K562 (cell line): ENCODE measurements at regions not wholly inside any gene's neighbourhood (a gene's known extent, or its start where the extent isn't known, plus 50 kb on each side); places are given as distances from the start of the nearest gene placed in this dataset.

Source experiments
- ATAC-seq: fragments of 200-7000 bp; cut with Tn5 transposase; 3 replicates; pipeline ENCODE4 v1.9.1; 2020; ENCODE audit warnings: moderate library complexity
- BruUV-seq: library from RNA; stranded (reverse); fragments of 400-500 nt; replicated peaks from 2 replicates; lab custom pipeline; 2021; lab: Mats Ljungman, UMichigan
- CTCF ChIA-PET: fragments of 300-600 bp; formaldehyde crosslinking; extraction: SDS; loops from one replicate; lab custom pipeline; 2021; ENCODE audit warnings: low intra/inter-chr PET ratio; lab: Yijun Ruan, JAX
- POLR2A ChIA-PET: fragments of 300-600, 350-650 bp; sonication (Branson Sonifier 250); formaldehyde crosslinking; extraction: SDS; loops from one replicate; lab custom pipeline; 2021; ENCODE audit warnings: antibody characterized with exemption, inconsistent platforms; lab: Yijun Ruan, JAX
- DNase-seq, 4 experiments: peaks; one replicate each; pipeline versions ENCODE4 v3.0.0 to v3.0.0-alpha.2; 2011 to 2018; ENCODE audit warnings: low spot score in 3 of 4, mixed read lengths in 3 of 4; ENCODE audit errors: extremely low read depth in 1 of 4
- FAIRE-seq: peaks from 2 replicates; lab custom pipeline; 2011; peaks lifted over from hg19 to GRCh38; lab: Jason Lieb, UNC
- H2AFZ ChIP-seq: 2 replicates; pipeline ENCODE4 v1.6.0; 2011; ENCODE audit warnings: low read depth, low read length, control low read depth, inconsistent platforms
- H3K27ac ChIP-seq: fragments of 200-600 bp; 3 replicates; pipeline ENCODE4 v1.8.0; 2011; ENCODE audit warnings: low read depth, mild to moderate bottlenecking, control low read depth, inconsistent platforms, low read length, moderate library complexity, mixed read lengths; ENCODE audit errors: extremely low read depth
- H3K27me3 ChIP-seq, 2 experiments: fragments of 300-600 bp in 1 of 2; 2 replicates in 1 of 2; 3 replicates in 1 of 2; pipeline versions ENCODE4 v1.6.0 to v1.8.0; 2011; ENCODE audit warnings: inconsistent platforms in 2 of 2, low read length in 2 of 2, mild to moderate bottlenecking in 1 of 2, mixed read lengths in 1 of 2, moderate library complexity in 1 of 2; ENCODE audit not compliant: control insufficient read depth in 2 of 2, insufficient read depth in 2 of 2
- H3K36me3 ChIP-seq: fragments of 300-600 bp; 3 replicates; pipeline ENCODE4 v1.8.0; 2011; ENCODE audit warnings: mild to moderate bottlenecking, low read length, inconsistent platforms; ENCODE audit not compliant: control insufficient read depth, insufficient read depth
- H3K4me1 ChIP-seq, 2 experiments: fragments of 200-600 bp in 1 of 2; replicated peaks in 1 of 2; 2 replicates in 1 of 2; 3 replicates in 1 of 2; pipeline versions ENCODE4 v1.5.1 to v1.8.0; 2011; ENCODE audit warnings: inconsistent platforms in 2 of 2, low read length in 2 of 2, mild to moderate bottlenecking in 1 of 2, mixed read lengths in 1 of 2, moderate library complexity in 1 of 2; ENCODE audit not compliant: control insufficient read depth in 2 of 2, insufficient read depth in 2 of 2
- H3K4me2 ChIP-seq: 2 replicates; pipeline ENCODE4 v1.6.1; 2011; ENCODE audit warnings: low read length, control low read depth, inconsistent platforms, mixed read lengths; ENCODE audit not compliant: insufficient read depth
- H3K4me3 ChIP-seq: fragments of 200-600 bp; sonication (generic), shearing (Covaris generic); 2 replicates; pipeline ENCODE4 v1.5.1; 2016; ENCODE audit warnings: control low read depth, inconsistent platforms
- H3K79me2 ChIP-seq: fragments of 200-600 bp; 3 replicates; pipeline ENCODE4 v1.8.0; 2011; ENCODE audit warnings: low read length, inconsistent platforms; ENCODE audit not compliant: control insufficient read depth, insufficient read depth
- H3K9ac ChIP-seq, 2 experiments: 2 replicates each; pipeline versions ENCODE4 v1.6.0 to v1.6.1; 2011; ENCODE audit warnings: low read depth in 2 of 2, low read length in 2 of 2, control low read depth in 1 of 2, inconsistent platforms in 1 of 2, mild to moderate bottlenecking in 1 of 2, mixed read lengths in 1 of 2; ENCODE audit not compliant: insufficient read depth in 1 of 2
- H3K9me1 ChIP-seq: one replicate; pipeline ENCODE4 v1.6.0; 2011; ENCODE audit warnings: inconsistent platforms, mild to moderate bottlenecking, low read length, moderate library complexity; ENCODE audit not compliant: control insufficient read depth, insufficient read depth
- H3K9me3 ChIP-seq: replicated peaks from 2 replicates; pipeline ENCODE4 v1.5.1; 2011; ENCODE audit warnings: low read depth, low read length, inconsistent platforms; ENCODE audit not compliant: control insufficient read depth, insufficient read depth
- H4K20me1 ChIP-seq: replicated peaks from 2 replicates; pipeline ENCODE4 v1.6.1; 2011; ENCODE audit warnings: low read length, inconsistent platforms, mixed read lengths; ENCODE audit not compliant: control insufficient read depth, insufficient read depth
- ATF7 ChIP-seq: fragments of 450-650 bp; IDR thresholded peaks from 2 replicates; pipeline ENCODE4 v1.7.1; 2014; ENCODE audit warnings: mild to moderate bottlenecking, moderate library complexity
- C11orf30 ChIP-seq: fragments of 450-650 bp; IDR thresholded peaks from 2 replicates; pipeline ENCODE4 v1.6.1; 2016; ENCODE audit warnings: low read depth, mild to moderate bottlenecking
- CEBPG ChIP-seq, 3 experiments: fragments of 200-800 bp in 1 of 3; sonication (Bioruptor generic) in 1 of 3; sonication (generic) in 1 of 3; formaldehyde crosslinking in 1 of 3; IDR thresholded peaks in 2 of 3; conservative IDR thresholded peaks in 1 of 3; 2 replicates each; pipeline versions ENCODE4 v1.6.1 to v1.8.0; 2016 to 2022; ENCODE audit warnings: missing compliant biosample characterization in 2 of 3, missing genetic modification characterization in 2 of 3, mild to moderate bottlenecking in 1 of 3, missing genetic modification reagents in 1 of 3
- MAFK ChIP-seq: IDR thresholded peaks from 2 replicates; pipeline ENCODE4 v1.6.1; 2011; ENCODE audit warnings: low read length, improper control_type of control experiment
- TRIM24 ChIP-seq, 2 experiments: fragments of 450-650 bp; IDR thresholded peaks; 2 replicates each; pipeline ENCODE4 v1.6.1; 2016
- ZFP36 ChIP-seq: fragments of 150-350 bp; IDR thresholded peaks from 2 replicates; pipeline ENCODE4 v1.6.1; 2018; ENCODE audit warnings: low read length, low read depth; ENCODE audit not compliant: partially characterized antibody
- ZNF324 ChIP-seq: fragments of 250-450 bp; sonication (Bioruptor Pico); IDR thresholded peaks from 2 replicates; pipeline ENCODE4 v1.4.0; 2020; ENCODE audit warnings: mild to moderate bottlenecking
- ZNF57 ChIP-seq: fragments of 450-650 bp; formaldehyde crosslinking; IDR thresholded peaks from 2 replicates; pipeline ENCODE4 v1.4.0; 2020; ENCODE audit warnings: mild to moderate bottlenecking, moderate library complexity
- WGBS: fragments of 100-300 bp; shearing (Covaris generic); methylation state at CpG from one replicate; pipeline ENCODE4 v1.1.6; 2016; ENCODE audit warnings: low coverage, mixed read lengths; ENCODE audit not compliant: insufficient coverage; ENCODE audit errors: missing lambda C conversion rate; 5-methylcytosine and 5-hydroxymethylcytosine counted together
- in situ Hi-C: fragments of 300-500 bp; cut with MboI; formaldehyde crosslinking; loops from 4 replicates; pipeline ENCODE4 v1.15.0; 2018; ENCODE audit warnings: inconsistent platforms, mixed read lengths
- intact Hi-C: fragments of 100-400 bp; cut with micrococcal nuclease; formaldehyde crosslinking; loops from 2 replicates; pipeline ENCODE4 v1.14.2; 2022
- TF ChIP-seq, protein P1 (sequence below): sonication (generic); formaldehyde crosslinking; IDR thresholded peaks from 2 replicates; pipeline ENCODE4 v1.8.0; 2022; ENCODE audit warnings: mild to moderate bottlenecking, missing genetic modification reagents
- TF ChIP-seq, protein P2 (sequence below): sonication (generic); formaldehyde crosslinking; IDR thresholded peaks from 2 replicates; pipeline ENCODE4 v1.8.0; 2022; ENCODE audit warnings: missing genetic modification reagents, mild to moderate bottlenecking, borderline replicate concordance
- TF ChIP-seq, protein P3 (sequence below): fragments of 250-450 bp; sonication (Bioruptor Pico); IDR thresholded peaks from 2 replicates; pipeline ENCODE4 v1.5.0; 2022; ENCODE audit warnings: mild to moderate bottlenecking
- TF ChIP-seq, protein P4 (sequence below): fragments of 450-650 bp; IDR thresholded peaks from 2 replicates; pipeline ENCODE4 v1.6.1; 2018; ENCODE audit warnings: mild to moderate bottlenecking, low read depth; ENCODE audit not compliant: partially characterized antibody

DNA sequence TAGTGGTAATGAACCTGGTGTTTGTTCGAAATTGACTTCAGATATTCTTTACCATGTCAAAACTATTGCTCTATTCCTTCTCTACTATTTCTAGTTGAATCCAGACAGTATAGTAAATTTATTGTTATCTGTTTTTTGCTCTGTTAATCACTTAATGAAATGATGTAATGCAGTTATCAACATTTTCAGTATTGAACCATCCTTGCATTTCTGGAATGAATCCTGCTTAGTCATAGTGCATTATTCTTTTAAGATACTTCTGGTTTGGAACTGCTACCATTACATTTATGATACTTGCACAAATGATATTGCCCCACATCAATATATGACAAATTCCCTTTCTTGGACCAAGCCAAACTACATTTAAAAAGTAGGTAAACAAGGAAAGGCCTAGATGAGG, 554.0 kb upstream of the KLF4 start:
- H3K27ac ChIP-seq, result no peak overlapping the region
- no peaks in the 10 kb centered on the region for H3K27me3 ChIP-seq
- DNase-seq, result no peak
- ChIA-PET POLR2A (no interaction called here), CTCF (no interaction called here)
- H3K4me3 ChIP-seq, result no peak overlapping the region
- H4K20me1 ChIP-seq, result no peaks in the 10 kb centered on the region
- BruUV-seq, result no TSS peak
- WGBS, result 26% methylated on average over 1 of the region's 1 CpG
- peaks cover 0 to 13% of the 10 kb centered on the region in 2 experiments; a peak in 4 of 5 replicates for H3K4me1 ChIP-seq
- in situ Hi-C loops (no loop called here), intact Hi-C loops (no loop called here)
- no peak overlapping the region for H3K4me2 ChIP-seq
- FAIRE-seq, result no peak
- H3K79me2 ChIP-seq, result no peaks in the 10 kb centered on the region
- no peaks in the 10 kb centered on the region; the same call in 1 of the 2 replicates for H3K9me3 ChIP-seq
- ATAC-seq, result no peak
- no peaks in the 10 kb centered on the region for H3K9me1 ChIP-seq
- H3K36me3 ChIP-seq, result no peaks in the 10 kb centered on the region
- no peak overlapping the region for H2AFZ ChIP-seq
- no peak overlapping the region for H3K9ac ChIP-seq
- no peak for TF ChIP-seq CEBPG (CRISPR knock-in tag; IDR thresholded peaks at IDR 0.05)
- TF ChIP-seq CEBPG (tag; conservative IDR thresholded peaks at IDR 0.05 in 1 of 2, IDR thresholded peaks at IDR 0.05 in 1 of 2), result peak in 1 of 2 experiments; percentile 47; a peak in 2 of 4 replicates
- TF ChIP-seq C11orf30, result peak; percentile 40; the same call in 1 of the 2 replicates
- TF ChIP-seq, protein P1, sequence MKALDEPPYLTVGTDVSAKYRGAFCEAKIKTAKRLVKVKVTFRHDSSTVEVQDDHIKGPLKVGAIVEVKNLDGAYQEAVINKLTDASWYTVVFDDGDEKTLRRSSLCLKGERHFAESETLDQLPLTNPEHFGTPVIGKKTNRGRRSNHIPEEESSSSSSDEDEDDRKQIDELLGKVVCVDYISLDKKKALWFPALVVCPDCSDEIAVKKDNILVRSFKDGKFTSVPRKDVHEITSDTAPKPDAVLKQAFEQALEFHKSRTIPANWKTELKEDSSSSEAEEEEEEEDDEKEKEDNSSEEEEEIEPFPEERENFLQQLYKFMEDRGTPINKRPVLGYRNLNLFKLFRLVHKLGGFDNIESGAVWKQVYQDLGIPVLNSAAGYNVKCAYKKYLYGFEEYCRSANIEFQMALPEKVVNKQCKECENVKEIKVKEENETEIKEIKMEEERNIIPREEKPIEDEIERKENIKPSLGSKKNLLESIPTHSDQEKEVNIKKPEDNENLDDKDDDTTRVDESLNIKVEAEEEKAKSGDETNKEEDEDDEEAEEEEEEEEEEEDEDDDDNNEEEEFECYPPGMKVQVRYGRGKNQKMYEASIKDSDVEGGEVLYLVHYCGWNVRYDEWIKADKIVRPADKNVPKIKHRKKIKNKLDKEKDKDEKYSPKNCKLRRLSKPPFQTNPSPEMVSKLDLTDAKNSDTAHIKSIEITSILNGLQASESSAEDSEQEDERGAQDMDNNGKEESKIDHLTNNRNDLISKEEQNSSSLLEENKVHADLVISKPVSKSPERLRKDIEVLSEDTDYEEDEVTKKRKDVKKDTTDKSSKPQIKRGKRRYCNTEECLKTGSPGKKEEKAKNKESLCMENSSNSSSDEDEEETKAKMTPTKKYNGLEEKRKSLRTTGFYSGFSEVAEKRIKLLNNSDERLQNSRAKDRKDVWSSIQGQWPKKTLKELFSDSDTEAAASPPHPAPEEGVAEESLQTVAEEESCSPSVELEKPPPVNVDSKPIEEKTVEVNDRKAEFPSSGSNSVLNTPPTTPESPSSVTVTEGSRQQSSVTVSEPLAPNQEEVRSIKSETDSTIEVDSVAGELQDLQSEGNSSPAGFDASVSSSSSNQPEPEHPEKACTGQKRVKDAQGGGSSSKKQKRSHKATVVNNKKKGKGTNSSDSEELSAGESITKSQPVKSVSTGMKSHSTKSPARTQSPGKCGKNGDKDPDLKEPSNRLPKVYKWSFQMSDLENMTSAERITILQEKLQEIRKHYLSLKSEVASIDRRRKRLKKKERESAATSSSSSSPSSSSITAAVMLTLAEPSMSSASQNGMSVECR, result no peak
- TF ChIP-seq ZNF324 (CRISPR knock-in tag), result peak; percentile 99
- TF ChIP-seq ZNF57, result no peak
- TF ChIP-seq TRIM24 (IDR thresholded peaks at IDR 0.05), result peak; percentile 98
- TF ChIP-seq ZFP36, result no peak
- TF ChIP-seq, protein P2, sequence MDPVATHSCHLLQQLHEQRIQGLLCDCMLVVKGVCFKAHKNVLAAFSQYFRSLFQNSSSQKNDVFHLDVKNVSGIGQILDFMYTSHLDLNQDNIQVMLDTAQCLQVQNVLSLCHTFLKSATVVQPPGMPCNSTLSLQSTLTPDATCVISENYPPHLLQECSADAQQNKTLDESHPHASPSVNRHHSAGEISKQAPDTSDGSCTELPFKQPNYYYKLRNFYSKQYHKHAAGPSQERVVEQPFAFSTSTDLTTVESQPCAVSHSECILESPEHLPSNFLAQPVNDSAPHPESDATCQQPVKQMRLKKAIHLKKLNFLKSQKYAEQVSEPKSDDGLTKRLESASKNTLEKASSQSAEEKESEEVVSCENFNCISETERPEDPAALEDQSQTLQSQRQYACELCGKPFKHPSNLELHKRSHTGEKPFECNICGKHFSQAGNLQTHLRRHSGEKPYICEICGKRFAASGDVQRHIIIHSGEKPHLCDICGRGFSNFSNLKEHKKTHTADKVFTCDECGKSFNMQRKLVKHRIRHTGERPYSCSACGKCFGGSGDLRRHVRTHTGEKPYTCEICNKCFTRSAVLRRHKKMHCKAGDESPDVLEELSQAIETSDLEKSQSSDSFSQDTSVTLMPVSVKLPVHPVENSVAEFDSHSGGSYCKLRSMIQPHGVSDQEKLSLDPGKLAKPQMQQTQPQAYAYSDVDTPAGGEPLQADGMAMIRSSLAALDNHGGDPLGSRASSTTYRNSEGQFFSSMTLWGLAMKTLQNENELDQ (CRISPR knock-in tag), result no peak
- peak; percentile 41; the same call in 1 of the 2 replicates for TF ChIP-seq ATF7
- TF ChIP-seq, protein P3, sequence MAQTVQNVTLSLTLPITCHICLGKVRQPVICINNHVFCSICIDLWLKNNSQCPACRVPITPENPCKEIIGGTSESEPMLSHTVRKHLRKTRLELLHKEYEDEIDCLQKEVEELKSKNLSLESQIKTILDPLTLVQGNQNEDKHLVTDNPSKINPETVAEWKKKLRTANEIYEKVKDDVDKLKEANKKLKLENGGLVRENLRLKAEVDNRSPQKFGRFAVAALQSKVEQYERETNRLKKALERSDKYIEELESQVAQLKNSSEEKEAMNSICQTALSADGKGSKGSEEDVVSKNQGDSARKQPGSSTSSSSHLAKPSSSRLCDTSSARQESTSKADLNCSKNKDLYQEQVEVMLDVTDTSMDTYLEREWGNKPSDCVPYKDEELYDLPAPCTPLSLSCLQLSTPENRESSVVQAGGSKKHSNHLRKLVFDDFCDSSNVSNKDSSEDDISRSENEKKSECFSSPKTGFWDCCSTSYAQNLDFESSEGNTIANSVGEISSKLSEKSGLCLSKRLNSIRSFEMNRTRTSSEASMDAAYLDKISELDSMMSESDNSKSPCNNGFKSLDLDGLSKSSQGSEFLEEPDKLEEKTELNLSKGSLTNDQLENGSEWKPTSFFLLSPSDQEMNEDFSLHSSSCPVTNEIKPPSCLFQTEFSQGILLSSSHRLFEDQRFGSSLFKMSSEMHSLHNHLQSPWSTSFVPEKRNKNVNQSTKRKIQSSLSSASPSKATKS (CRISPR knock-in tag), result no peak
- peak; percentile 48; the same call in 1 of the 2 replicates for TF ChIP-seq MAFK
- TF ChIP-seq, protein P4, sequence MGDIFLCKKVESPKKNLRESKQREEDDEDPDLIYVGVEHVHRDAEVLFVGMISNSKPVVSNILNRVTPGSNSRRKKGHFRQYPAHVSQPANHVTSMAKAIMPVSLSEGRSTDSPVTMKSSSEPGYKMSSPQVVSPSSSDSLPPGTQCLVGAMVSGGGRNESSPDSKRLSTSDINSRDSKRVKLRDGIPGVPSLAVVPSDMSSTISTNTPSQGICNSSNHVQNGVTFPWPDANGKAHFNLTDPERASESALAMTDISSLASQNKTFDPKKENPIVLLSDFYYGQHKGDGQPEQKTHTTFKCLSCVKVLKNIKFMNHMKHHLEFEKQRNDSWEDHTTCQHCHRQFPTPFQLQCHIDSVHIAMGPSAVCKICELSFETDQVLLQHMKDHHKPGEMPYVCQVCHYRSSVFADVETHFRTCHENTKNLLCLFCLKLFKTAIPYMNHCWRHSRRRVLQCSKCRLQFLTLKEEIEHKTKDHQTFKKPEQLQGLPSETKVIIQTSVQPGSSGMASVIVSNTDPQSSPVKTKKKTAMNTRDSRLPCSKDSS, result peak; percentile 63
